ENCODE measurements at regions not wholly inside any gene's neighbourhood (a gene's known extent, or its start where the extent isn't known, plus 50 kb on each side); places are given as distances from the start of the nearest gene placed in this dataset.

DNA sequence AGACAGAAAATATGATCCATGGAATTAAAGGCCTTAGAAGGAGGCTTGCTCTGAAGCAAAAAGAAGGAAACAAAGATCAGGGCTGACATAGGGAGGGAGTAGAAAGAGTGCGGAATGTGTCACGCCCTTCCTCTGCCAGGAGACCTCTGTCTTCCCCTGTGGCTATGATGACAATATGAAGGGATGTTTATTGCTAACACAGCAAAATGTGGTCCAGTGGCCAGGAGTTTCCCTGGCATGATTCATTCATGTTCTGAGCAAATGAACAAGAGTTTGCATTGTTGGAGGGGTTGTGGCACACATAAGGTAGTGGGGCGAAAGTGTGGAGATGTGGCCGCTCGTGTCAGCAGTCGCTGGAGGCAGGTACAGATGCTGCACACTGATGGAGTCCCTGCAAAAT lies 169.4 kb downstream of the SHQ1 start:
- TF ChIP-seq, protein P1, sequence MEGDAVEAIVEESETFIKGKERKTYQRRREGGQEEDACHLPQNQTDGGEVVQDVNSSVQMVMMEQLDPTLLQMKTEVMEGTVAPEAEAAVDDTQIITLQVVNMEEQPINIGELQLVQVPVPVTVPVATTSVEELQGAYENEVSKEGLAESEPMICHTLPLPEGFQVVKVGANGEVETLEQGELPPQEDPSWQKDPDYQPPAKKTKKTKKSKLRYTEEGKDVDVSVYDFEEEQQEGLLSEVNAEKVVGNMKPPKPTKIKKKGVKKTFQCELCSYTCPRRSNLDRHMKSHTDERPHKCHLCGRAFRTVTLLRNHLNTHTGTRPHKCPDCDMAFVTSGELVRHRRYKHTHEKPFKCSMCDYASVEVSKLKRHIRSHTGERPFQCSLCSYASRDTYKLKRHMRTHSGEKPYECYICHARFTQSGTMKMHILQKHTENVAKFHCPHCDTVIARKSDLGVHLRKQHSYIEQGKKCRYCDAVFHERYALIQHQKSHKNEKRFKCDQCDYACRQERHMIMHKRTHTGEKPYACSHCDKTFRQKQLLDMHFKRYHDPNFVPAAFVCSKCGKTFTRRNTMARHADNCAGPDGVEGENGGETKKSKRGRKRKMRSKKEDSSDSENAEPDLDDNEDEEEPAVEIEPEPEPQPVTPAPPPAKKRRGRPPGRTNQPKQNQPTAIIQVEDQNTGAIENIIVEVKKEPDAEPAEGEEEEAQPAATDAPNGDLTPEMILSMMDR (conservative IDR thresholded peaks at IDR 0.05; ENCODE audit: low read depth, low read length), result no peak
- TF ChIP-seq EZH2 (IDR thresholded peaks at IDR 0.05; ENCODE audit: borderline replicate concordance, low read depth, low read length, poor library complexity, severe bottlenecking), result no peak
